Vagina (tissue), 2 donors: ENCODE measurements at regions not wholly inside any gene's neighbourhood (a gene's known extent, or its start where the extent isn't known, plus 50 kb on each side); places are given as distances from the start of the nearest gene placed in this dataset.

ENCODE experiments used
- DNase-seq, 2 donors: peaks; one replicate each; pipeline ENCODE4 v3.0.0-alpha.2; 2017; ENCODE audit errors: extremely low spot score in 2 of 2
- H3K27ac ChIP-seq: fragments of 200-600 bp; sonication (generic); one replicate; pipeline ENCODE4 v1.5.1; 2019
- H3K27me3 ChIP-seq: fragments of 200-600 bp; sonication (generic); one replicate; pipeline ENCODE4 v1.5.1; 2019
- H3K36me3 ChIP-seq, 2 donors: fragments of 200-600 bp; sonication (generic); one replicate each; pipeline ENCODE4 v1.5.1; 2017 to 2019
- H3K4me1 ChIP-seq: fragments of 200-600 bp; sonication (generic); one replicate; pipeline ENCODE4 v1.5.1; 2019
- H3K4me3 ChIP-seq, 2 donors: fragments of 200-600 bp; sonication (generic); 1 replicate in 1 of 2; 2 replicates in 1 of 2; pipeline ENCODE4 v1.5.1; 2016 to 2019
- H3K9me3 ChIP-seq: fragments of 200-600 bp; sonication (generic); one replicate; pipeline ENCODE4 v1.5.1; 2019
- CTCF ChIP-seq, 3 experiments: fragments of 450-650 bp in 2 of 3; fragments of 200-600 bp in 1 of 3; sonication (generic) in 1 of 3; IDR thresholded peaks; one replicate each; pipeline ENCODE4 v1.5.1; 2017 to 2019; ENCODE audit warnings: antibody characterized with exemption in 3 of 3, mild to moderate bottlenecking in 2 of 3, moderate library complexity in 2 of 3
- POLR2A ChIP-seq, 2 donors: fragments of 450-650 bp; IDR thresholded peaks; one replicate each; pipeline ENCODE4 v1.6.1; 2017; ENCODE audit warnings: antibody characterized with exemption in 2 of 2, mild to moderate bottlenecking in 2 of 2, moderate library complexity in 2 of 2
- POLR2AphosphoS5 ChIP-seq, 2 donors: sonication (generic); formaldehyde crosslinking; IDR thresholded peaks; one replicate each; pipeline ENCODE4 v1.9.0; 2017; ENCODE audit warnings: antibody characterized with exemption in 2 of 2, mild to moderate bottlenecking in 2 of 2, low read depth in 1 of 2; ENCODE audit not compliant: insufficient read depth in 1 of 2
- intact Hi-C: fragments of 100-400 bp; cut with DNase I; formaldehyde crosslinking; loops from one replicate; pipeline ENCODE4 v1.15.1; 2023

- no peaks in the 10 kb centered on the region for H3K9me3 ChIP-seq
- H3K4me3 ChIP-seq: no peak overlapping the region
- intact Hi-C loops: no loop called here
- no peaks in the 10 kb centered on the region for H3K36me3 ChIP-seq
- H3K27ac ChIP-seq: no peak overlapping the region
- no peaks in the 10 kb centered on the region for H3K27me3 ChIP-seq
- H3K4me1 ChIP-seq: no peaks in the 10 kb centered on the region
- no peak for DNase-seq
- no peak for TF ChIP-seq CTCF (IDR thresholded peaks at IDR 0.05)
- TF ChIP-seq POLR2A (IDR thresholded peaks at IDR 0.05): no peak
- TF ChIP-seq POLR2AphosphoS5 (IDR thresholded peaks at IDR 0.05; ENCODE audit: insufficient read depth in 1 of 2, low read depth in 1 of 2): no peak
Measured at GRCh38 chr18:22048221-22048620, 121.2 kb upstream of the GATA6 start.

GRCh38 chr18:22048932-22049615 is 120.3 kb upstream of the GATA6 start:
- Histone ChIP-seq H3K27me3 (no peaks in the 10 kb centered on the region), H3K9me3 (no peaks in the 10 kb centered on the region), H3K4me3 (no peak overlapping the region), H3K27ac (no peak overlapping the region), H3K36me3 (no peaks in the 10 kb centered on the region), H3K4me1 (no peaks in the 10 kb centered on the region)
- intact Hi-C loops: no loop called here
- TF ChIP-seq CTCF (IDR thresholded peaks at IDR 0.05) (no peak), POLR2A (IDR thresholded peaks at IDR 0.05) (no peak), POLR2AphosphoS5 (IDR thresholded peaks at IDR 0.05; ENCODE audit: insufficient read depth in 1 of 2, low read depth in 1 of 2) (no peak)
- DNase-seq: no peak

- Histone ChIP-seq H3K4me1 (no peaks in the 10 kb centered on the region), H3K9me3 (no peaks in the 10 kb centered on the region), H3K27me3 (no peaks in the 10 kb centered on the region), H3K36me3 (no peaks in the 10 kb centered on the region), H3K27ac (no peak overlapping the region), H3K4me3 (no peak overlapping the region)
- TF ChIP-seq POLR2A (IDR thresholded peaks at IDR 0.05) (no peak), POLR2AphosphoS5 (IDR thresholded peaks at IDR 0.05; ENCODE audit: insufficient read depth in 1 of 2, low read depth in 1 of 2) (no peak)
- intact Hi-C loops: no loop called here
- DNase-seq: no peak
Measured at GRCh38 chr18:22052405-22053105, 116.8 kb upstream of the GATA6 start.

GRCh38 chr18:22055466-22056238 is 113.7 kb upstream of the GATA6 start:
- Histone ChIP-seq H3K27me3 (no peaks in the 10 kb centered on the region), H3K4me1 (no peaks in the 10 kb centered on the region), H3K36me3 (no peaks in the 10 kb centered on the region), H3K9me3 (no peaks in the 10 kb centered on the region), H3K27ac (no peak overlapping the region), H3K4me3 (no peak overlapping the region)
- intact Hi-C loops: no loop called here
- TF ChIP-seq CTCF (IDR thresholded peaks at IDR 0.05): no peak
- TF ChIP-seq POLR2AphosphoS5 (IDR thresholded peaks at IDR 0.05; ENCODE audit: insufficient read depth in 1 of 2, low read depth in 1 of 2): no peak
- TF ChIP-seq POLR2A (IDR thresholded peaks at IDR 0.05): no peak
- no peak for DNase-seq

GRCh38 chr18:22056950-22057349 is 112.4 kb upstream of the GATA6 start:
- DNase-seq: no peak
- no peaks in the 10 kb centered on the region for H3K4me1 ChIP-seq
- no peak overlapping the region for H3K27ac ChIP-seq
- no peaks in the 10 kb centered on the region for H3K9me3 ChIP-seq
- no peak overlapping the region for H3K4me3 ChIP-seq
- H3K36me3 ChIP-seq: no peaks in the 10 kb centered on the region
- H3K27me3 ChIP-seq: no peaks in the 10 kb centered on the region
- TF ChIP-seq CTCF (IDR thresholded peaks at IDR 0.05) (no peak), POLR2A (IDR thresholded peaks at IDR 0.05) (no peak), POLR2AphosphoS5 (IDR thresholded peaks at IDR 0.05; ENCODE audit: insufficient read depth in 1 of 2, low read depth in 1 of 2) (no peak)
- intact Hi-C loops: no loop called here
